Ovary (tissue), 3 donors: ENCODE measurements at regions not wholly inside any gene's neighbourhood (a gene's known extent, or its start where the extent isn't known, plus 50 kb on each side); places are given as distances from the start of the nearest gene placed in this dataset.
"Not testable (repeated sequence)": the region's sequence is repeated elsewhere in the genome, so short reads cannot be mapped to it uniquely, and the experiment has no call there.

Experiments
- CTCF ChIP-seq, 3 donors: fragments of 450-650 bp in 2 of 3; fragments of 200-600 bp in 1 of 3; IDR thresholded peaks; one replicate each; pipeline versions ENCODE4 v1.5.1 to v1.8.0; 2016 to 2022; ENCODE audit warnings: antibody characterized with exemption in 3 of 3, mild to moderate bottlenecking in 1 of 3
- EP300 ChIP-seq: sonication (generic); formaldehyde crosslinking; IDR thresholded peaks from one replicate; pipeline ENCODE4 v1.6.1; 2017; ENCODE audit warnings: antibody characterized with exemption
- POLR2A ChIP-seq: fragments of 450-650 bp; IDR thresholded peaks from one replicate; pipeline ENCODE4 v1.6.1; 2017; ENCODE audit warnings: antibody characterized with exemption, mild to moderate bottlenecking, moderate library complexity
- donor health status: DM: no; HTN: no; CAD: no.

- not testable (repeated sequence) for TF ChIP-seq CTCF (IDR thresholded peaks at IDR 0.05); EP300; POLR2A
These were observed 281.6 kb upstream of the NOTCH2NLA start for GRCh38 chr1:146510248-146510983.
